Naive thymus-derived CD8-positive, alpha-beta T cell (primary cell): ENCODE measurements at regions not wholly inside any gene's neighbourhood (a gene's known extent, or its start where the extent isn't known, plus 50 kb on each side); places are given as distances from the start of the nearest gene placed in this dataset.
A peak's percentile ranks its signal among the peaks of the same experiment; 100 is the strongest.
"Not testable (repeated sequence)": the region's sequence is repeated elsewhere in the genome, so short reads cannot be mapped to it uniquely, and the experiment has no call there.

ENCODE experiments used
- ATAC-seq, 2 donors: fragments of 150-1000 bp; cut with Tn5 transposase in 1 of 2; sonication (Bioruptor Pico), chemical (Tn5 transposase) in 1 of 2; 1 replicate in 1 of 2; 2 replicates in 1 of 2; pipeline ENCODE4 v1.10.0; 2021; ENCODE audit warnings: mild to moderate bottlenecking in 2 of 2, moderate library complexity in 2 of 2
- POLR2A ChIA-PET: fragments of 350-600 bp; sonication (Branson Sonifier 250); formaldehyde crosslinking; loops from one replicate; lab custom pipeline; 2021; ENCODE audit warnings: antibody characterized with exemption; lab: Charles Lee
- DNase-seq, 10 donors: peaks; one replicate each; pipeline versions ENCODE4 v3.0.0 to v3.0.0-alpha.2; 2020 to 2022
- H3K27ac Mint-ChIP-seq, 10 donors: one replicate each; pipeline ENCODE4 v1.8.0; 2020 to 2022; ENCODE audit warnings: mild to moderate bottlenecking in 10 of 10, mixed read lengths in 10 of 10, moderate library complexity in 4 of 10, inconsistent platforms in 1 of 10
- H3K27me3 Mint-ChIP-seq, 5 donors: one replicate each; pipeline ENCODE4 v1.8.0; 2021 to 2022; ENCODE audit warnings: mixed read lengths in 5 of 5
- H3K36me3 Mint-ChIP-seq, 3 donors: one replicate each; pipeline ENCODE4 v1.8.0; 2020 to 2022; ENCODE audit warnings: mixed read lengths in 3 of 3, mild to moderate bottlenecking in 2 of 3, inconsistent platforms in 1 of 3
- H3K4me1 Mint-ChIP-seq, 4 donors: one replicate each; pipeline ENCODE4 v1.8.0; 2021 to 2022; ENCODE audit warnings: mixed read lengths in 4 of 4
- H3K4me3 Mint-ChIP-seq, 10 donors: one replicate each; pipeline ENCODE4 v1.8.0; 2020 to 2022; ENCODE audit warnings: mild to moderate bottlenecking in 10 of 10, mixed read lengths in 10 of 10, moderate library complexity in 6 of 10, inconsistent platforms in 1 of 10
- H3K9me3 Mint-ChIP-seq, 9 donors: one replicate each; pipeline ENCODE4 v1.8.0; 2020 to 2022; ENCODE audit warnings: mixed read lengths in 9 of 9, mild to moderate bottlenecking in 3 of 9, inconsistent platforms in 1 of 9, moderate library complexity in 1 of 9

GRCh38 chr7:79934727-79935126 lies 199.9 kb upstream of the GNAI1 start:
- no peak overlapping the region for H3K4me3 Mint-ChIP-seq
- H3K4me1 Mint-ChIP-seq: peaks cover 5 to 24% (median 14%) of the 10 kb centered on the region in 4 donors
- POLR2A ChIA-PET: no interaction called here
- no peak for DNase-seq
- no peak overlapping the region for H3K27ac Mint-ChIP-seq
- no peaks in the 10 kb centered on the region for H3K27me3 Mint-ChIP-seq
- no peak for ATAC-seq
- H3K36me3 Mint-ChIP-seq: no peaks in the 10 kb centered on the region
- H3K9me3 Mint-ChIP-seq: no peaks in the 10 kb centered on the region

- POLR2A ChIA-PET: no interaction called here
- DNase-seq (no peak), ATAC-seq (no peak)
- Mint-ChIP-seq H3K36me3 (no peaks in the 10 kb centered on the region), H3K27ac (no peak overlapping the region), H3K27me3 (no peaks in the 10 kb centered on the region), H3K4me1 (peaks cover 5 to 31% (median 18%) of the 10 kb centered on the region in 4 donors), H3K4me3 (peak overlapping the region in 1 of 10 donors; percentile 45), H3K9me3 (no peaks in the 10 kb centered on the region)
These were observed 201.5 kb upstream of the GNAI1 start for GRCh38 chr7:79933144-79933543.

GRCh38 chr7:79930604-79931003 lies 204.0 kb upstream of the GNAI1 start:
- Mint-ChIP-seq H3K27me3 (no peaks in the 10 kb centered on the region), H3K4me3 (no peak overlapping the region), H3K36me3 (no peaks in the 10 kb centered on the region), H3K9me3 (no peaks in the 10 kb centered on the region), H3K4me1 (peaks cover 5 to 31% (median 16%) of the 10 kb centered on the region in 4 donors), H3K27ac (no peak overlapping the region)
- POLR2A ChIA-PET: no interaction called here
- ATAC-seq (no peak), DNase-seq (no peak)

- peaks cover 0 to 8% (median 0%) of the 10 kb centered on the region in 3 donors for H3K36me3 Mint-ChIP-seq
- H3K27ac Mint-ChIP-seq: peak overlapping the region in 1 of 10 donors; percentile 1
- ATAC-seq: no peak
- peaks cover 0 to 17% (median 5%) of the 10 kb centered on the region in 4 donors for H3K4me1 Mint-ChIP-seq
- peaks cover 0 to 18% (median 3%) of the 10 kb centered on the region in 9 donors for H3K9me3 Mint-ChIP-seq
- no peak for DNase-seq
- no peak overlapping the region for H3K4me3 Mint-ChIP-seq
- POLR2A ChIA-PET: no interaction called here
- no peaks in the 10 kb centered on the region for H3K27me3 Mint-ChIP-seq
These were observed 207.5 kb upstream of the GNAI1 start for GRCh38 chr7:79927116-79927515.

GRCh38 chr7:79923953-79924352 lies 210.7 kb upstream of the GNAI1 start:
- DNase-seq: no peak
- no peak overlapping the region for H3K4me3 Mint-ChIP-seq
- H3K4me1 Mint-ChIP-seq: peaks cover 0 to 7% (median 5%) of the 10 kb centered on the region in 4 donors
- peaks cover 0 to 18% (median 3%) of the 10 kb centered on the region in 9 donors for H3K9me3 Mint-ChIP-seq
- POLR2A ChIA-PET: no interaction called here
- peaks cover 0 to 13% (median 2%) of the 10 kb centered on the region in 3 donors for H3K36me3 Mint-ChIP-seq
- H3K27ac Mint-ChIP-seq: no peak overlapping the region
- H3K27me3 Mint-ChIP-seq: no peaks in the 10 kb centered on the region
- no peak for ATAC-seq

- H3K36me3 Mint-ChIP-seq: peaks cover 0 to 14% (median 7%) of the 10 kb centered on the region in 3 donors
- POLR2A ChIA-PET: no interaction called here
- DNase-seq (no peak), ATAC-seq (no peak)
- peaks cover 0 to 4% (median 1%) of the 10 kb centered on the region in 4 donors for H3K4me1 Mint-ChIP-seq
- H3K27me3 Mint-ChIP-seq: no peaks in the 10 kb centered on the region
- no peak overlapping the region for H3K27ac Mint-ChIP-seq
- no peak overlapping the region for H3K4me3 Mint-ChIP-seq
- peaks cover 2 to 26% (median 8%) of the 10 kb centered on the region in 9 donors for H3K9me3 Mint-ChIP-seq
These were observed 211.7 kb upstream of the GNAI1 start for GRCh38 chr7:79922894-79923293.

- H3K27me3 Mint-ChIP-seq: no peaks in the 10 kb centered on the region
- peaks cover 3 to 12% (median 5%) of the 10 kb centered on the region in 4 donors for H3K4me1 Mint-ChIP-seq
- no peak for ATAC-seq
- POLR2A ChIA-PET: no interaction called here
- peaks cover 0 to 24% (median 11%) of the 10 kb centered on the region in 3 donors for H3K36me3 Mint-ChIP-seq
- DNase-seq: no peak
- no peak overlapping the region for H3K4me3 Mint-ChIP-seq
- no peak overlapping the region for H3K27ac Mint-ChIP-seq
- peaks cover 2 to 35% (median 16%) of the 10 kb centered on the region in 9 donors for H3K9me3 Mint-ChIP-seq
These were observed 212.7 kb upstream of the GNAI1 start for GRCh38 chr7:79921976-79922375.

GRCh38 chr7:79918632-79919031 lies 216.0 kb upstream of the GNAI1 start:
- H3K4me1 Mint-ChIP-seq: peaks cover 22 to 43% (median 26%) of the 10 kb centered on the region in 4 donors
- ATAC-seq, H3K27me3 Mint-ChIP-seq, H3K4me3 Mint-ChIP-seq, POLR2A ChIA-PET, DNase-seq: not testable (repeated sequence)
- peaks cover 13 to 65% (median 29%) of the 10 kb centered on the region in 9 donors for H3K9me3 Mint-ChIP-seq
- peaks cover 0 to 41% (median 16%) of the 10 kb centered on the region in 3 donors for H3K36me3 Mint-ChIP-seq
- H3K27ac Mint-ChIP-seq: peak overlapping the region in 1 of 10 donors; percentile 36

GRCh38 chr7:79915346-79915745 lies 219.3 kb upstream of the GNAI1 start:
- ATAC-seq (peak; percentile 30 to 50), DNase-seq (peak in 6 of 10 donors; percentile 18 to 66 (median 42))

GRCh38 chr7:79912213-79912633 lies 222.4 kb upstream of the GNAI1 start:
- Mint-ChIP-seq H3K27ac (peak overlapping the region; percentile 53 to 93 (median 80)), H3K4me1 (peaks cover 35 to 94% (median 67%) of the 10 kb centered on the region in 4 donors), H3K36me3 (peaks cover 0 to 21% (median 8%) of the 10 kb centered on the region in 3 donors), H3K9me3 (peaks cover 9 to 34% (median 15%) of the 10 kb centered on the region in 9 donors), H3K4me3 (peak overlapping the region; percentile 43 to 77 (median 69)), H3K27me3 (no peaks in the 10 kb centered on the region)
- POLR2A ChIA-PET: interaction anchor here (0.9 to 3.7 kb wide), 4 partner anchors 16 to 103 kb away, joined by 3 to 26 read pairs (median 3); no protein-coding TSS in a partner anchor
- DNase-seq (peak in 5 of 10 donors; percentile 19 to 72 (median 34)), ATAC-seq (peak; percentile 76 to 83)

More at GRCh38 chr7:79915346-79915745, 219.3 kb upstream of the GNAI1 start:
- peaks cover 37 to 76% (median 55%) of the 10 kb centered on the region in 4 donors for H3K4me1 Mint-ChIP-seq
- not testable (repeated sequence) for H3K27me3 Mint-ChIP-seq
- peaks cover 0 to 29% (median 16%) of the 10 kb centered on the region in 3 donors for H3K36me3 Mint-ChIP-seq
- POLR2A ChIA-PET: interaction anchor here (1.1 to 2.6 kb wide), 2 partner anchors 13 to 61 kb away, joined by 3 to 9 read pairs; no protein-coding TSS in a partner anchor
- peak overlapping the region; percentile 29 to 94 (median 84) for H3K27ac Mint-ChIP-seq
- H3K4me3 Mint-ChIP-seq: peak overlapping the region; percentile 11 to 79 (median 58)
- peaks cover 11 to 52% (median 27%) of the 10 kb centered on the region in 9 donors for H3K9me3 Mint-ChIP-seq

- POLR2A ChIA-PET: interaction anchor here (1.0 to 3.7 kb wide), 3 partner anchors 17 to 68 kb away, joined by 3 to 26 read pairs (median 3); no protein-coding TSS in a partner anchor
- peak; percentile 41 to 53 for ATAC-seq
- H3K36me3 Mint-ChIP-seq: peaks cover 0 to 13% (median 3%) of the 10 kb centered on the region in 3 donors
These were observed 223.2 kb upstream of the GNAI1 start for GRCh38 chr7:79911420-79911819.

GRCh38 chr7:79909176-79909575 lies 225.5 kb upstream of the GNAI1 start:
- H3K36me3 Mint-ChIP-seq: no peaks in the 10 kb centered on the region
- peak overlapping the region in 6 of 10 donors; percentile 9 to 85 (median 46) for H3K27ac Mint-ChIP-seq
- H3K4me3 Mint-ChIP-seq: peak overlapping the region in 6 of 10 donors; percentile 1 to 33 (median 19)
- DNase-seq (peak in 5 of 10 donors; percentile 24 to 69 (median 38)), ATAC-seq (peak; percentile 57)
- POLR2A ChIA-PET: no interaction called here
- H3K4me1 Mint-ChIP-seq: peaks cover 24 to 66% (median 44%) of the 10 kb centered on the region in 4 donors
- H3K27me3 Mint-ChIP-seq: no peaks in the 10 kb centered on the region
- H3K9me3 Mint-ChIP-seq: peaks cover 0 to 8% (median 5%) of the 10 kb centered on the region in 9 donors

More at GRCh38 chr7:79911420-79911819, 223.2 kb upstream of the GNAI1 start:
- Mint-ChIP-seq H3K27ac (peak overlapping the region; percentile 53 to 93 (median 80)), H3K9me3 (peaks cover 4 to 26% (median 10%) of the 10 kb centered on the region in 9 donors), H3K27me3 (no peaks in the 10 kb centered on the region), H3K4me3 (peak overlapping the region; percentile 43 to 77 (median 69)), H3K4me1 (peaks cover 33 to 87% (median 60%) of the 10 kb centered on the region in 4 donors)
- DNase-seq: peak in 2 of 10 donors; percentile 32 to 36

- Mint-ChIP-seq H3K27me3 (no peaks in the 10 kb centered on the region), H3K4me1 (no peaks in the 10 kb centered on the region)
These were observed 237.5 kb upstream of the GNAI1 start for GRCh38 chr7:79897166-79897565.

More at GRCh38 chr7:79897166-79897565, 237.5 kb upstream of the GNAI1 start:
- no peak overlapping the region for H3K27ac Mint-ChIP-seq
- POLR2A ChIA-PET: no interaction called here
- ATAC-seq: no peak
- H3K36me3 Mint-ChIP-seq: peaks cover 0 to 5% (median 0%) of the 10 kb centered on the region in 3 donors
- DNase-seq: no peak
- H3K9me3 Mint-ChIP-seq: peaks cover 0 to 6% (median 0%) of the 10 kb centered on the region in 9 donors
- no peak overlapping the region for H3K4me3 Mint-ChIP-seq
